ENCODE measurements at regions not wholly inside any gene's neighbourhood (a gene's known extent, or its start where the extent isn't known, plus 50 kb on each side); places are given as distances from the start of the nearest gene placed in this dataset.
"Not testable (repeated sequence)": the region's sequence is repeated elsewhere in the genome, so short reads cannot be mapped to it uniquely, and the experiment has no call there.

GRCh38 chr4:156290811-156291210, 337.1 kb upstream of the CTSO start:
- Histone ChIP-seq H3K27ac (no peak overlapping the region), H3K4me3 (no peak overlapping the region)
- no peak for DNase-seq (ENCODE audit: low spot score)
- TF ChIP-seq, protein P1, sequence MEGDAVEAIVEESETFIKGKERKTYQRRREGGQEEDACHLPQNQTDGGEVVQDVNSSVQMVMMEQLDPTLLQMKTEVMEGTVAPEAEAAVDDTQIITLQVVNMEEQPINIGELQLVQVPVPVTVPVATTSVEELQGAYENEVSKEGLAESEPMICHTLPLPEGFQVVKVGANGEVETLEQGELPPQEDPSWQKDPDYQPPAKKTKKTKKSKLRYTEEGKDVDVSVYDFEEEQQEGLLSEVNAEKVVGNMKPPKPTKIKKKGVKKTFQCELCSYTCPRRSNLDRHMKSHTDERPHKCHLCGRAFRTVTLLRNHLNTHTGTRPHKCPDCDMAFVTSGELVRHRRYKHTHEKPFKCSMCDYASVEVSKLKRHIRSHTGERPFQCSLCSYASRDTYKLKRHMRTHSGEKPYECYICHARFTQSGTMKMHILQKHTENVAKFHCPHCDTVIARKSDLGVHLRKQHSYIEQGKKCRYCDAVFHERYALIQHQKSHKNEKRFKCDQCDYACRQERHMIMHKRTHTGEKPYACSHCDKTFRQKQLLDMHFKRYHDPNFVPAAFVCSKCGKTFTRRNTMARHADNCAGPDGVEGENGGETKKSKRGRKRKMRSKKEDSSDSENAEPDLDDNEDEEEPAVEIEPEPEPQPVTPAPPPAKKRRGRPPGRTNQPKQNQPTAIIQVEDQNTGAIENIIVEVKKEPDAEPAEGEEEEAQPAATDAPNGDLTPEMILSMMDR (IDR thresholded peaks at IDR 0.05): no peak

DNA sequence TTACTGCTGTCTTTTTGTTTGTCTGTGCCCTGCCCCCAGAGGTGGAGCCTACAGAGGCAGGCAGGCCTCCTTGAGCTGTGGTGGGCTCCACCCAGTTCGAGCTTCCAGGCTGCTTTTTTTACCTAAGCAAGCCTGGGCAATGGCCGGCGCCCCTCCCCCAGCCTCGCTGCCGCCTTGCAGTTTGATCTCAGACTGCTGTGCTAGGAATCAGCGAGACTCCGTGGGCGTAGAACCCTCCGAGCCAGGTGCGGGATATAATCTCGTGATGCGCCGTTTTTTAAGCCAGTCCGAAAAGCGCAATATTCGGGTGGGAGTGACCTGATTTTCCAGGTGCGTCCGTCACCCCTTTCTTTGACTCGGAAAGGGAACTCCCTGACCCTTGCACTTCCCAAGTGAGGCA, 336.4 kb upstream of the CTSO start:
- not testable (repeated sequence) for H3K27ac ChIP-seq; DNase-seq (ENCODE audit: low spot score); H3K4me3 ChIP-seq

- no peak for DNase-seq (ENCODE audit: low spot score)
- TF ChIP-seq, protein P1 (IDR thresholded peaks at IDR 0.05): no peak
- no peak overlapping the region for H3K27ac ChIP-seq
- no peak overlapping the region for H3K4me3 ChIP-seq
Observed at GRCh38 chr4:156280686-156281085, 327.0 kb upstream of the CTSO start.

DNA sequence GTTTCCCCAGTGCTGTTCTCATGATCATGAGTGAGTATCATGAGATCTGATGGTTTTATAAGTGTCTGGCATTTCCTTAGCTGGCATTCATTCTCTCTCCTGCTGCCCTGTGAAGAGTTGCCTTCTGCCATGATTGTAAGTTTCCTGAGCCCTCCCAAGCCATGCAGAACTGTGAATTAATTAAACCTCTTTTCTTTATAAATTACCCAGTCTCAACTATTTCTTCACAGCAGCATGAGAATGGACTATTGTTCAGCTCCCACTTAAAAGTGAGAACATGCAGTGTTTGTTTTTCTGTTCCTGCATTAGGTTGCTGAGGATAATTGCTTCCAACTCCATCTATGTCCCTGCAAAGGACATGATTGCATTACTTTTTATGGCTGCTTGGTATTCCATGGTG, 311.7 kb upstream of the CTSO start:
- Histone ChIP-seq H3K27ac (no peak overlapping the region), H3K4me3 (no peak overlapping the region)
- TF ChIP-seq, protein P1 (IDR thresholded peaks at IDR 0.05): no peak
- no peak for DNase-seq (ENCODE audit: low spot score)

- Histone ChIP-seq H3K27ac (no peak overlapping the region), H3K4me3 (no peak overlapping the region)
- DNase-seq (ENCODE audit: low spot score): no peak
- TF ChIP-seq, protein P1 (IDR thresholded peaks at IDR 0.05): no peak
Observed at GRCh38 chr4:156261230-156261629, 307.6 kb upstream of the CTSO start.

- H3K4me3 ChIP-seq: no peak overlapping the region
- H3K27ac ChIP-seq: no peak overlapping the region
- no peak for DNase-seq (ENCODE audit: low spot score)
- TF ChIP-seq, protein P1 (IDR thresholded peaks at IDR 0.05): no peak
Observed at GRCh38 chr4:156255230-156256007, 301.8 kb upstream of the CTSO start.

GRCh38 chr4:156252358-156252921, 298.8 kb upstream of the CTSO start:
- H3K27ac ChIP-seq: no peak overlapping the region

More at GRCh38 chr4:156252358-156252921, 298.8 kb upstream of the CTSO start:
- DNase-seq (ENCODE audit: low spot score): no peak
- no peak overlapping the region for H3K4me3 ChIP-seq
- TF ChIP-seq, protein P1 (IDR thresholded peaks at IDR 0.05): no peak

Measured in coronary artery (tissue), 2 donors.